NB4 (cell line): ENCODE measurements at regions not wholly inside any gene's neighbourhood (a gene's known extent, or its start where the extent isn't known, plus 50 kb on each side); places are given as distances from the start of the nearest gene placed in this dataset.

Experiments
- POLR2A ChIP-seq: IDR thresholded peaks from 2 replicates; pipeline ENCODE4 v1.6.1; 2011; ENCODE audit warnings: mild to moderate bottlenecking; ENCODE audit not compliant: insufficient read length; ENCODE audit errors: extremely low read depth
- TF ChIP-seq, protein P1 (sequence below): IDR thresholded peaks from 2 replicates; pipeline ENCODE4 v1.6.1; 2011; ENCODE audit warnings: low read depth, low read length
- TF ChIP-seq, protein P2 (sequence below): IDR thresholded peaks from one replicate; pipeline ENCODE4 v1.5.1; 2012; ENCODE audit warnings: low read depth, low read length

DNA sequence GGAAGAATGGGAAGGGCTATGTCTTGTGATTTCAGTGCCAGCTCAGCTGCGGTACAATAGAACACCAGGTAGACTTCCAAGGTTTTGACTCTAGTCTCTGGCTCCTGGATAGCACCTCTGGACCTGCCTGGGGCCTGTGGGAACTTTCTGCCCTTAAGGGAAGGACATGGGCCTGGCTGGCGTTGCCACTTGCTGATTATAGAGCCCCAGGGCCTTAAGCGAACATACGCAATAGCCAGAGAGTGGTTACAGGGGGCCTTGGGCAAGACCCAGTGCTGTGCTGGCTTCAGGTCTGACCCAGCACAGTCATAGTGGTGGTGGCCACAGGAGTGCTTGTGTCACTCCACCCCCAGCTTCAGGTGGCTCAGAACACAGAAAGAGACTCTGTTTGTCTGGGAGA, 131.1 kb upstream of the COL21A1 start:
- TF ChIP-seq, protein P1, sequence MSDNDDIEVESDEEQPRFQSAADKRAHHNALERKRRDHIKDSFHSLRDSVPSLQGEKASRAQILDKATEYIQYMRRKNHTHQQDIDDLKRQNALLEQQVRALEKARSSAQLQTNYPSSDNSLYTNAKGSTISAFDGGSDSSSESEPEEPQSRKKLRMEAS = no peak
- TF ChIP-seq, protein P2, sequence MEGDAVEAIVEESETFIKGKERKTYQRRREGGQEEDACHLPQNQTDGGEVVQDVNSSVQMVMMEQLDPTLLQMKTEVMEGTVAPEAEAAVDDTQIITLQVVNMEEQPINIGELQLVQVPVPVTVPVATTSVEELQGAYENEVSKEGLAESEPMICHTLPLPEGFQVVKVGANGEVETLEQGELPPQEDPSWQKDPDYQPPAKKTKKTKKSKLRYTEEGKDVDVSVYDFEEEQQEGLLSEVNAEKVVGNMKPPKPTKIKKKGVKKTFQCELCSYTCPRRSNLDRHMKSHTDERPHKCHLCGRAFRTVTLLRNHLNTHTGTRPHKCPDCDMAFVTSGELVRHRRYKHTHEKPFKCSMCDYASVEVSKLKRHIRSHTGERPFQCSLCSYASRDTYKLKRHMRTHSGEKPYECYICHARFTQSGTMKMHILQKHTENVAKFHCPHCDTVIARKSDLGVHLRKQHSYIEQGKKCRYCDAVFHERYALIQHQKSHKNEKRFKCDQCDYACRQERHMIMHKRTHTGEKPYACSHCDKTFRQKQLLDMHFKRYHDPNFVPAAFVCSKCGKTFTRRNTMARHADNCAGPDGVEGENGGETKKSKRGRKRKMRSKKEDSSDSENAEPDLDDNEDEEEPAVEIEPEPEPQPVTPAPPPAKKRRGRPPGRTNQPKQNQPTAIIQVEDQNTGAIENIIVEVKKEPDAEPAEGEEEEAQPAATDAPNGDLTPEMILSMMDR = no peak
- no peak for TF ChIP-seq POLR2A
